H9 (cell line): ENCODE measurements at regions not wholly inside any gene's neighbourhood (a gene's known extent, or its start where the extent isn't known, plus 50 kb on each side); places are given as distances from the start of the nearest gene placed in this dataset.

ENCODE experiments used
- DNase-seq: peaks from one replicate; pipeline ENCODE4 v3.0.0-alpha.2; 2017
- H2AFZ ChIP-seq: one replicate; pipeline ENCODE4 v1.6.1; 2013; ENCODE audit warnings: mild to moderate bottlenecking, low read length, control low read depth, moderate library complexity
- H2AK5ac ChIP-seq: 2 replicates; pipeline ENCODE4 v1.6.1; 2013; ENCODE audit warnings: low read length, control low read depth, mixed read lengths; ENCODE audit not compliant: insufficient read length
- H2BK120ac ChIP-seq: one replicate; pipeline ENCODE4 v1.6.1; 2013; ENCODE audit warnings: low read depth, mild to moderate bottlenecking, low read length, control low read depth, inconsistent platforms; ENCODE audit not compliant: poor library complexity, severe bottlenecking
- H2BK12ac ChIP-seq: 2 replicates; pipeline ENCODE4 v1.6.1; 2013; ENCODE audit warnings: low read length, control low read depth, mixed read lengths, low read depth; ENCODE audit not compliant: insufficient read length
- H2BK15ac ChIP-seq: 2 replicates; pipeline ENCODE4 v1.6.1; 2013; ENCODE audit warnings: low read depth, low read length, control low read depth
- H2BK20ac ChIP-seq: one replicate; pipeline ENCODE4 v1.6.1; 2013; ENCODE audit warnings: low read depth, mild to moderate bottlenecking, low read length, control low read depth, inconsistent platforms; ENCODE audit not compliant: poor library complexity, severe bottlenecking
- H2BK5ac ChIP-seq: 2 replicates; pipeline ENCODE4 v1.6.1; 2013; ENCODE audit warnings: low read length, control low read depth, mixed read lengths; ENCODE audit not compliant: insufficient read length
- H3K14ac ChIP-seq: 2 replicates; pipeline ENCODE4 v1.6.1; 2013; ENCODE audit warnings: low read length, control low read depth; ENCODE audit not compliant: insufficient read depth
- H3K18ac ChIP-seq: 2 replicates; pipeline ENCODE4 v1.6.1; 2013; ENCODE audit warnings: low read depth, mild to moderate bottlenecking, mixed read lengths, low read length, control low read depth; ENCODE audit not compliant: insufficient read length
- H3K23ac ChIP-seq: 2 replicates; pipeline ENCODE4 v1.6.1; 2013; ENCODE audit warnings: low read length, control low read depth, mixed read lengths, low read depth; ENCODE audit not compliant: insufficient read length
- H3K23me2 ChIP-seq: 2 replicates; pipeline ENCODE4 v1.6.1; 2013; ENCODE audit warnings: low read depth, mild to moderate bottlenecking, mixed read lengths, low read length, control low read depth; ENCODE audit not compliant: insufficient read length, poor library complexity, severe bottlenecking
- H3K27ac ChIP-seq: 2 replicates; pipeline ENCODE4 v1.5.1; 2013; ENCODE audit warnings: low read length, control low read depth, mixed read lengths, low read depth; ENCODE audit not compliant: insufficient read length
- H3K27me3 ChIP-seq: 2 replicates; pipeline ENCODE4 v1.6.1; 2013; ENCODE audit warnings: low read length, control low read depth, inconsistent platforms; ENCODE audit not compliant: insufficient read depth
- H3K4ac ChIP-seq: 2 replicates; pipeline ENCODE4 v1.6.1; 2013; ENCODE audit warnings: low read depth, mild to moderate bottlenecking, control low read depth, inconsistent platforms, low read length, moderate library complexity
- H3K4me1 ChIP-seq: 2 replicates; pipeline ENCODE4 v1.6.1; 2013; ENCODE audit warnings: low read length, control low read depth, inconsistent platforms; ENCODE audit not compliant: insufficient read depth
- H3K4me2 ChIP-seq: 2 replicates; pipeline ENCODE4 v1.6.1; 2013; ENCODE audit warnings: low read length, control low read depth, mixed read lengths; ENCODE audit not compliant: insufficient read length, insufficient read depth
- H3K56ac ChIP-seq: 2 replicates; pipeline ENCODE4 v1.6.1; 2013; ENCODE audit warnings: low read depth, mild to moderate bottlenecking, mixed read lengths, low read length, control low read depth; ENCODE audit not compliant: insufficient read length
- H3K79me1 ChIP-seq: 2 replicates; pipeline ENCODE4 v1.6.1; 2013; ENCODE audit warnings: low read depth, mild to moderate bottlenecking, moderate library complexity, low read length, control low read depth, inconsistent platforms; ENCODE audit not compliant: insufficient read depth, poor library complexity, severe bottlenecking
- H3K79me2 ChIP-seq: 2 replicates; pipeline ENCODE4 v1.6.1; 2013; ENCODE audit warnings: low read length, control low read depth, inconsistent platforms; ENCODE audit not compliant: insufficient read depth
- H3K9ac ChIP-seq: 2 replicates; pipeline ENCODE4 v1.6.1; 2013; ENCODE audit warnings: low read length, control low read depth, mixed read lengths; ENCODE audit not compliant: insufficient read length; ENCODE audit errors: extremely low read depth
- H3K9me3 ChIP-seq: one replicate; pipeline ENCODE4 v1.6.1; 2013; ENCODE audit warnings: low read depth, low read length, inconsistent platforms; ENCODE audit not compliant: control insufficient read depth
- H3T11ph ChIP-seq: one replicate; pipeline ENCODE4 v1.6.1; 2013; ENCODE audit warnings: mild to moderate bottlenecking, low read length, control low read depth, inconsistent platforms
- H4K20me1 ChIP-seq: one replicate; pipeline ENCODE4 v1.6.1; 2013; ENCODE audit not compliant: control insufficient read depth, insufficient read length, insufficient read depth
- H4K5ac ChIP-seq: 2 replicates; pipeline ENCODE4 v1.6.1; 2013; ENCODE audit warnings: low read depth, mild to moderate bottlenecking, mixed read lengths, low read length, control low read depth; ENCODE audit not compliant: insufficient read length
- H4K8ac ChIP-seq: replicated peaks from 2 replicates; pipeline ENCODE4 v1.6.1; 2013; ENCODE audit warnings: low read length, control low read depth, mixed read lengths, low read depth; ENCODE audit not compliant: insufficient read length
- H4K91ac ChIP-seq: 2 replicates; pipeline ENCODE4 v1.6.1; 2013; ENCODE audit warnings: low read depth, mild to moderate bottlenecking, moderate library complexity, mixed read lengths, low read length, control low read depth; ENCODE audit not compliant: insufficient read length
- H3K27ac Mint-ChIP-seq, 3 experiments: 2 replicates in 2 of 3; 3 replicates in 1 of 3; pipeline ENCODE4 v1.8.0; 2020 to 2021; ENCODE audit warnings: mixed read lengths in 3 of 3, mild to moderate bottlenecking in 1 of 3, moderate library complexity in 1 of 3
- H3K27me3 Mint-ChIP-seq: 2 replicates; pipeline ENCODE4 v1.8.0; 2021; ENCODE audit warnings: low read depth, mild to moderate bottlenecking, moderate library complexity, mixed read lengths
- H3K36me3 Mint-ChIP-seq, 3 experiments: 2 replicates in 2 of 3; 3 replicates in 1 of 3; pipeline ENCODE4 v1.8.0; 2020 to 2021; ENCODE audit warnings: low read depth in 3 of 3, mixed read lengths in 3 of 3; ENCODE audit not compliant: insufficient read depth in 1 of 3
- H3K4me1 Mint-ChIP-seq, 2 experiments: 2 replicates each; pipeline ENCODE4 v1.8.0; 2020; ENCODE audit warnings: mixed read lengths in 2 of 2
- H3K4me3 Mint-ChIP-seq, 2 experiments: 2 replicates in 1 of 2; 3 replicates in 1 of 2; pipeline ENCODE4 v1.8.0; 2020 to 2021; ENCODE audit warnings: mild to moderate bottlenecking in 2 of 2, mixed read lengths in 2 of 2, moderate library complexity in 1 of 2
- H3K9me3 Mint-ChIP-seq, 2 experiments: 2 replicates in 1 of 2; 3 replicates in 1 of 2; pipeline ENCODE4 v1.8.0; 2020; ENCODE audit warnings: mild to moderate bottlenecking in 2 of 2, mixed read lengths in 2 of 2, moderate library complexity in 1 of 2
- WGBS: extraction: QIAGEN DNeasy Blood & Tissue Kit; methylation state at CpG from one replicate; pipeline ENCODE4 v1.1.7; 2013; ENCODE audit warnings: missing lambda C conversion rate, low lambda C conversion rate, mixed read lengths; ENCODE audit not compliant: insufficient read length; ENCODE audit errors: extremely low coverage; 5-methylcytosine and 5-hydroxymethylcytosine counted together
- TF ChIP-seq, protein P1 (sequence below): fragments of 200-600 bp; sonication (generic); conservative IDR thresholded peaks from 3 replicates; pipeline ENCODE4 v1.8.0; 2021; ENCODE audit warnings: antibody characterized with exemption, mild to moderate bottlenecking

DNA sequence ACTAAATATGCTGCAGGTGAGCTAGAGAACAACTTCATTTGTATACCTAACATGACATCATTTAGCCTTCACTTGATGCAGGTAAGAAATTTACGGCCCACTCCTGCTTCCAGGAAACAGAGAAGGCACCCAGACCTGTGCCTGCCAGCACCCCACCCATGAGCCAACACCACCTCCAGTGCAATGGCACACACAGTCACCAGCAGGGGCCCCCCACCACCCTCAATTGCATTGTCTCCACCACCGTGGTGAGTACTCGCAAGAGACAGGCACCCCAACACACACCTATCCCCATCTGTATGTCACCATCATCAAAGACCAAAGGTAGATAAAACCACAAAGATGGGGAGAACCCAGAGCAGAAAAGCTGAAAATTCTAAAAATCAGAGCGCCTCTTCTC, 107.6 kb downstream of the KLHL28 start:
- Histone ChIP-seq H4K8ac (no peak overlapping the region), H3K9ac (no peak overlapping the region), H3K27me3 (no peaks in the 10 kb centered on the region), H3K4me1 (no peaks in the 10 kb centered on the region), H2BK5ac (no peak overlapping the region), H3K56ac (no peak overlapping the region), H2BK15ac (no peak overlapping the region), H2BK120ac (no peak overlapping the region), H3T11ph (no peak overlapping the region), H3K79me1 (no peaks in the 10 kb centered on the region), H3K14ac (no peak overlapping the region), H2AK5ac (no peak overlapping the region), H2BK20ac (no peak overlapping the region), H2AFZ (no peak overlapping the region), H4K91ac (no peak overlapping the region), H4K20me1 (no peaks in the 10 kb centered on the region), H3K79me2 (no peaks in the 10 kb centered on the region), H3K18ac (no peak overlapping the region), H3K9me3 (no peaks in the 10 kb centered on the region), H3K4me2 (no peak overlapping the region), H2BK12ac (no peak overlapping the region), H4K5ac (no peak overlapping the region), H3K27ac (no peak overlapping the region), H3K4ac (no peak overlapping the region), H3K23ac (no peak overlapping the region), H3K23me2 (no peaks in the 10 kb centered on the region)
- Mint-ChIP-seq H3K27me3 (peaks cover 2% of the 10 kb centered on the region; the same call in 1 of the 2 replicates), H3K27ac (no peak overlapping the region), H3K36me3 (0 out of 7 replicates have a peak, but pooled peaks cover 0 to 4% (median 0%) of the 10 kb centered on the region in 3 experiments), H3K9me3 (peaks cover 7 to 9% of the 10 kb centered on the region in 2 experiments; a peak in 4 of 5 replicates), H3K4me1 (no peaks in the 10 kb centered on the region), H3K4me3 (no peak overlapping the region)
- TF ChIP-seq, protein P1, sequence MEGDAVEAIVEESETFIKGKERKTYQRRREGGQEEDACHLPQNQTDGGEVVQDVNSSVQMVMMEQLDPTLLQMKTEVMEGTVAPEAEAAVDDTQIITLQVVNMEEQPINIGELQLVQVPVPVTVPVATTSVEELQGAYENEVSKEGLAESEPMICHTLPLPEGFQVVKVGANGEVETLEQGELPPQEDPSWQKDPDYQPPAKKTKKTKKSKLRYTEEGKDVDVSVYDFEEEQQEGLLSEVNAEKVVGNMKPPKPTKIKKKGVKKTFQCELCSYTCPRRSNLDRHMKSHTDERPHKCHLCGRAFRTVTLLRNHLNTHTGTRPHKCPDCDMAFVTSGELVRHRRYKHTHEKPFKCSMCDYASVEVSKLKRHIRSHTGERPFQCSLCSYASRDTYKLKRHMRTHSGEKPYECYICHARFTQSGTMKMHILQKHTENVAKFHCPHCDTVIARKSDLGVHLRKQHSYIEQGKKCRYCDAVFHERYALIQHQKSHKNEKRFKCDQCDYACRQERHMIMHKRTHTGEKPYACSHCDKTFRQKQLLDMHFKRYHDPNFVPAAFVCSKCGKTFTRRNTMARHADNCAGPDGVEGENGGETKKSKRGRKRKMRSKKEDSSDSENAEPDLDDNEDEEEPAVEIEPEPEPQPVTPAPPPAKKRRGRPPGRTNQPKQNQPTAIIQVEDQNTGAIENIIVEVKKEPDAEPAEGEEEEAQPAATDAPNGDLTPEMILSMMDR: no peak
- no CpG with 5 or more reads among the region's 4 CpGs for WGBS
- no peak for DNase-seq
